ENCODE measurements at regions not wholly inside any gene's neighbourhood (a gene's known extent, or its start where the extent isn't known, plus 50 kb on each side); places are given as distances from the start of the nearest gene placed in this dataset.

DNA sequence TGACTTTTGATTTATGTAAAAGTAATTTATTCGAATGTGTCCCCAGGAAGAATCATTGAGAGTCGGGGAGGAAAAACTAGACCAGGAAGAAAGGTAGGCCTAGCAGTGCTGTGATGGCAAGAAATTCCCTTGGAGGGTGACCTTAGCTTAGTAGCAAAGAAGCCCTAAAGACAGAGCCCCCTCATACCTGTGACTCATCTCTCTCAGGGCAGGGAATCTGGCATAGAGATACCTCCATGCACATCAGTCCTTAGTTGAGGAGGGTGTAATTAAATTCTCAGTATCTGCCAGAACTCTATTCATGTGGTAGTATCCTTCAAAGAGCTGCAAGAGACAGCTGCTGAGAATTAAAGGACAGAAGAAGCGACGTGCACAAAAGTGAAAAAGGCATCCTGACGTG, 360.3 kb downstream of the FBXO15 start:
- DNase-seq = no peak

DNA sequence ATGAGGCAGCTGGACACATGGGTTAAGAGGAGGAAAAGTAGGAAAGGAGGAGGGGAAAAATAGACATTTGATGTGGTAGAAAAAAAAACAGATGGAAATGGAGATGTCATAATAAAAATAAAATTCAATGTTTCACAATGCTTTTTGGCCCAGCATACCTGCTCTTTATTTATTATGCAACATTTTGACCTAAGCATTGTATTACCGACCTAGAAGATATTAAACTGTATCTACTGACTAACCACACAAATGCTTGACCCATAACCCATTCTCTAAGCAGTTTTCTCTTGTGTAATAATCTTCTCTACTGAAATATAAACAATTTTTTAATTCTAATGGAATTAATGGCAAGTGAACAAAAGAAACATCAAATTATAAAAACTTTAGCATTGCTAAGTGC, 362.3 kb downstream of the FBXO15 start:
- no peak for DNase-seq

DNA sequence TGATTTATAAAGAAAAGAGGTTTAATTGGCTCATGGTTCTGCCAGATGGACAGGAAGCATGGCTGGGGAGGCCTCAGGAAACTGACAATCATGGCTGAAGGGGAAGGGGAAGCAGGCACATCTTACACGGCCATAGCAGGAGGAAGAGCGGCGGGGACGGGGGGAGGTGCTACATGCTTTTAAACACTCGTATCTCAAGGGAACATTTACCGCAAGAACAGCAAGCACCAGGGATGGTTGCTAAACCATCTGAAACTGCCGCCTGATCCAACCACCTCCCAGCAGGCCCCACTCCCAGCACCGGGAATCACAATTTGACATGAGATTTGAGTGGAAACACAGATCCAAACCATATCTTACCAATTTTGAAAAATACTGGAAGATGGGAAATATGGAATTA, 362.8 kb downstream of the FBXO15 start:
- DNase-seq = no peak

DNA sequence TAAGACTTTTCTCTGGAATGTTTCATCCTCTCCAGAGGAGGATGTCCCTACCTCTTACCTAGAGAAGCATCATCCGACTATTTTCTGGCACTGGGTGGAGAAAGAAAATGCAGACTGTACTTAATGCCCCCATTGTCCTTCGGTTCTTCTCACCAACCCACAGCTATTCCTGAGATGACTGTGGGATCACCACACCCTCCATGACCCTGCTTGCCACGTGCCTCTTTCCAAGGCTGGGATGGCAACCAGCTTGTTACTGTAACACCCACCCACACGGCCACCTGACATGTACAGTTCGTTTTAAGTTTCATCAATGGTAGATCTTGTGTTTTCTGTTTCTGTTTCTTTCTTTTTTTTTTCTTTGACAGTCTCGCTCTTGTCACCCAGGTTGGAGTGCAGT, 365.2 kb downstream of the FBXO15 start:
- no peak for DNase-seq

DNA sequence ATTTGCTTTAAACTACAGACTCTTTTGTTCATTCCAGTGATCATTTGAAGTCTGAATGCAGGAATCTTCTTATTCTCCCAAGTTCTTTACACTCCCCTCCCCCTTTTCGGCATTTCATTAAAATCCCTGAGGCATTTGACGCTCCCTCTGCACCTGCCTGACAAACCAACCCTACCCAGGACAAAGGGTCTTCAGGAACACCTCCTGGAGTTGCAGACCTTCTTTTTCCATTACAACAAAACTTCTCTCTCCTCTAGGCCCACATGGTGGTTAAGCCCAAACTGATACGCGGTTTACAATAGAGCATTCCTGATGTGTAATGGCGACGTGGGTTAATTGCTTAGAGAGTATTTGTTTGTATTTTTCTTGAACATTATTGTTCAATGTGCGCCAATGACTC, 367.4 kb downstream of the FBXO15 start:
- DNase-seq = no peak

DNA sequence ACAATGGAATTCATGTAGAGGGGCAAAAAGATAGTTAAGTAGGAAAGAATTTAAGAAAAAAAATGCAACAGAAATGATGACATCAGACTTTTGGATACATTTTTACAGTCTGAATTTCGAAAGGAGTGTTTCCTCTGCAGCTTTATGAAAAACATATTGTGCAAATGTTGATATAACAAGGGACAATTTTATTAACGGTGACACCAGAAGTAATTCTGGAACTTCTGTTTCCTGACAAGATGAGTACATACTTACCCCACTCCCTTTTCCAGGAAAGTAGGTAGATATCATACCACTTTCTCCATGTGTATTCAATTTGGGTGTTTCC, 369.6 kb downstream of the FBXO15 start:
- DNase-seq = no peak

DNA sequence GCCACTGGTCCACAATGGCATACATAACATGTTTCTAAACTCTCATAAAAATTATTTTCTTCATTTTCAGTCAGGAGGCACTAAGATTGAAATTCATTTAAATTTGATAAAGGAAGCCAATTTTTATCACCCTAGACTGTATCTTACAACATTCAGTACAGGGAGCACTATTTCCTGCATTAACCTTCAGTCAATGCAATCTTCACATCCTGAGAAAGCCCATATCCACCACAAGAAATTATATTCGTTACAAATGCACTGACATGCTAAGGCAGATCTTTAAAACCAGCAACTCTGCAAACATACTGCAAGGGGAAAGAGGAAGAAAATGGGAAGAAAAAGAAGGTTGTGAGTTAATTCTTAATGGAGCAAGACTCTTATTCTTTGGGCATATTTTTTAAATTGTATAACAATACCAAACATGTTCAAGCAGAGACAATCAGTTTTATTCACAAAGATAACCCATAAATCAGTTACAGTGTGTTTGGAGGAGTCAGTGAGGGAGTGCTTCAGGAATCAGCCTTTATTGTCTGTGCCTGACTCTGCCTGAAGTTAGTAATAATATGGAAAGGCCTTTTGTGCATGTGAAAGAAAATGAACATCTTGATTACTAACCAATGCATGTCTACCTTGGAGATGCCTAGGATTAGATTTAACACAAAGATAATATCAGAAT, 370.1 kb downstream of the FBXO15 start:
- DNase-seq = no peak

DNA sequence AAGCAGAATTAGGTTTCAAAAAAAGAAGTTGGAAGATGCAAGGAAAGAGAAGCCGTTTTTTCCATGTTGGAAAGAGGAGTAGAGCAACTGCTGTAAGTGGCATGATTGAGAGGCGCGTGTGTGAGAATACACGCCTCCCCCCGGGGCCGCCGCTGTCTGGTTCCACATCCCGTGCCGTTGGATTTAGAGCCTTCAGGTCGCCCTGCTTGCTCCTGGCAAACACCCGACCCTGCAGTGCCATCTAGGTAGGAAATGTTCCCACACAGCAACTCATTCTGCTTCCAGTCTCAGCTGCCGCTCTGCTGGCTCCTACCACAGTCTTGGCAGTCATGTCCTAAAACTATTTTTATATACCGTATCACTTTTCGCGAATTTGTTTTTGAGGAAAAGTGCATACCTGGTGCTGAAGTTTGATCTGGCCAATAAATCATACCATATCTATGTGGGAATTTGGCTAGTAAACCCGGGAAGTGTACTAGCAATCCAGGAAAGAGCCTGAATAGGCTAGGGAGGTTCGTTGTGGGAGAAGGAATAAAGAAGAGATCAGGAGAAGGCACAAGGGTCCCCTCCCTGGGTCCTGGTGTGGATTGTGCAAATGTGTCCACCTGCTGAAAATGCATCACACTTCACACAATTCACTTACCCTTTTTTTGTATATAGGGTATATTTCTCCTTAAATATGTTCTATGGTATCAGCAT, 372.7 kb downstream of the FBXO15 start:
- DNase-seq = peak; percentile 83

DNA sequence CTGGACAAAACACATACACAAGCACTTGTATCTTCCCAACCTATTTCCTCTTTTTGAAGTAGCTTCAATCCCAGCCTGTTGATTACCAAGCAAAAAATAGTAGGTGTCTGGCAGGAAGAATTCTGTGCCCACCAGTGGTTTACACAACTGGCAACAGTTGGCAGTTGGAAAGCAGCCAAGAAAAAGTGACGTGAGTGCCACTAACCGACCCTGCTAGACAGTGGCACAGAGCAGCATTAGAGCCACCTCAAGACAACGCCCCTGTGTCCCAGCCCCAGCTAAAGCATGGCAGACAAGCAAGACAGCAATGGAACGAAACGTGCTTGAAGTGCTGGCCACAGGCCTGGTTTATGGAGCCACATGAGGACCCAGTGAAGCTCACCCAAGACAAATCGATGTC, 379.6 kb downstream of the FBXO15 start:
- DNase-seq = no peak

DNA sequence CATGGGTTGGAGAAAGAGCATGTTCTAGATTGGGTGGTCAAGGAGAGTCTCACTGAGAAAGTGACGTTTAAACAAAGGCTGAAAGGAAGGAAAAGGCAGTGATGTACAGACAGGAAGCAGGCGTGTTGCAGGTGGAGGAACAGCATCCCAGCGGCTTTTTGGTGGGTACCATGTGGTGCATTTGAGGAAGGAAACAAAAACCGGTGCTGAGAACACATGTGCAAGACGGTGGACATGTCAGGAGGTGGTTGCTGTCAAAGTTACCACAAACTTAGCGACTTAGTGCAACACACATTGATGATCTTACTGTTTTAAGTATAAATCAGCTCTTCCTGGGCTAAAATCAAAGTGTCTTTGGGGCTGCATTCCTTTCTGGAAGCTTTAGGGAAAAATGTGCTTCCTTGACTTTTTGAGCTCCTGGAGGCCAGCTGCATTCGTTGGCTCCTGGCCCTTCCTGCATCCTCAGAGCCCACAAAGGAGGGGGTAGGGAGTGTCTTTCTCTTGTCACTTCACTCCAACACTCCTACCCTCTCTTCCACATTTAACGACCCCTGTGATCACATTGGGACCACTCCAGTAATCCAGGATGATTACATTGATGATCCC, 380.6 kb downstream of the FBXO15 start:
- DNase-seq = no peak

DNA sequence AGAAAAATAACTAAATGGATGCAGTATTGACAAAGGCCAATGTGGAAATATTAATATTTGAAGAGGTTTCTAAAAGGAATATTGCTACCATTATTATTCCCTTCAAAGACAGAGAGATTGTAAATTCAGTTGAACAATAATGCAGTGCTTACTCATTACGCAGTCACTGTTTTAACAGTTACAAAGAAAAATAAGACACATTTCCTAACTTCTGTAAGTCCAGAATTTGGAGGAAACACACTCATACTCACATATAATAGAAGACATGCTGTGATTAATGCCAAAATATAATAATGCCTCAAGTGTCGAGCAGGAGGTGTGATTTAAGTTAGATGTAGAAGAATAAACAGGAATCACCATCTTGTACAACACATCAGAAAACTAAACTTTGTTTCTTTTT, 389.2 kb downstream of the FBXO15 start:
- no peak for DNase-seq

DNA sequence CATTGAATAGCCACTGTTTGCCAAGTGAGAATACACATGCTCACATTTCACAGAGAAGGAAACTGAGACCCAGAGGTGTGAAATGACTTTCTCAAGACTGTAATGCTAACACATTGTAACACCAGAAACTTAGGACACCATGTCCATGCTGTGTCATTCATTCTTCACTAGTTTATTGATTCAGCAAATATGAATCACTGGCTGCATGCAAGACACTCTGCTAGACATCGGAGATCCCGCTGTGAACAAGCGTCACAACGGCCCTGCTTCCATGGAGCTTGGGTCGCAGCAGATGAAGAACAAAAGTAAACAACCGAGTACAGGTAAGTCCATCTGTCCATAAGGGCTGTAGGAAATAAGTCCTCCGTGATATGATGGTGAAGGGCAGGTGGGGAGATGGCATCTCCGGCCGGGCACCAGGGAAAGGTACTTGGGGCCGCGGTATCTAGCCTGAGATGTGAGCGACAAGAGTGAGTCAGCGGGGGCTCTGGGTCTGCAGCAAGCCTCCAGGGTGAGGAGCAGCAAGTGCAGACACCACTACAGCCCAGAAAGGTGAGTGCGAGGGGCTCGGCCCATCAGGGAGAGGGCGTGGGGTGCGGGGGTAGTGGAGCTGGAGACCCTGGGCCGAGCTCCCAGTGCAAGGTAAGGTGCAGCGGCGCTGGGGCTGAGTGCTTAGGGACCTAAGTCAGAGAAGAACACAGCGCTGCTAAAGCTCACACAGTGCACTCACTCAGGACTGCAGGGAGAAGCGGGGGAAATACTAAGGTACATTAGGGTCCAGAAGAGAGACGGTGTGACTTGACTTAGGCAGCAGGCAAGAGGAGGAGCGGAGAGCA, 391.2 kb downstream of the FBXO15 start:
- DNase-seq = no peak

DNA sequence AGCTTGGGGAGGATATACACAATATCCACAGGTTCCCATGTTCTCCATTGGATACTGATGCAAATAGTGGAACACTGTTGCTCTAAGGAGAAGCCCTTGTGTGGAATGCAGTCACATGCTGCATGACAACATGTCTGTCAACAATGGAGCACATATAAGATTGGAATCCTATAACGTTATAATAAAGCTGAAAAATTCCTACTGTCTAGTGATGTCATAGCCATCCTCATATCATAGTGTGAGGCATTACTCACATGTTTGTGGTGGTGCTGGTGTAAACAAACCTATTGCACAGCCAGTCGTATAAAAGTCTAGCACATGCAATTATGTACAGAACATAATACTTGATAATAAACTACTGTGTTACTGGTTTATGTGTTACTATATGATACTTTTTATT, 394.7 kb downstream of the FBXO15 start:
- no peak for DNase-seq

DNA sequence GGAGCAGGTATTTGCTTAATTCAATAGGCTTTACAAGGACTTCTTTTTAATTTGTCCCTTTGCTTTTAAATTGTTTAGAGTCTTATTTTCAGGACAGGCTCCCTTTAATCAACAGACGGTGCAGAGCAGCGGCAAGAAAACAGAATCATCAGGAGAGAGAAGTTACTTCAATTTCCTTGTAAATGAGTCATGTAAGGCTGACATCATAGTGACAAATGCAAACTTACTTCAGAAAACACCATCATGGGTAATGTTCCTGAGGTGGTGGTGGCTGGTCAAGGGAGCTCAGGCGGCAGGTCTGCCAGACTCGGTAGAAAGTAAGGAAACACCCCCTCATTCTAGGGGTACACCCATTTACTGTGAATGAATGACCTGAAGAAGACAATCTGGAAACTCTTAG, 395.1 kb downstream of the FBXO15 start:
- DNase-seq = no peak

DNA sequence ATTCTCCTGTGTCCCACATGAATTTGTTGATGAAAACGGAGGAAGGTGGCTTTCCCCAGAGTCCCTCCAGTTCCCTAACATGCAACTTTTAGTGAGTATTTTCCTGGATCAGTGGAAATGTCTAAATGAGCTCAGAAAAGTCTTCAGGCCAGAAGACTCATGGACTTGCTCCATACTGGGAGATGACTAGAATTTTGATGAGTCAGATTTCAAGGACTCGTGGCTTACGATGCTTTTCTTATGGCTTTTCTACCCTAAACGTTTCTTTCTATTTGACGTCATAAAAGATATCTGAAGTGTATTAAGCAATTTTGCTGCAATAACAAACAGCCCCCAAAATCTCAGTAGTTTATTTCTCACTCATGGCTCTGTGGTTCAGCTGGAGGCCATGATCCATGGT, 397.6 kb downstream of the FBXO15 start:
- DNase-seq = no peak

DNA sequence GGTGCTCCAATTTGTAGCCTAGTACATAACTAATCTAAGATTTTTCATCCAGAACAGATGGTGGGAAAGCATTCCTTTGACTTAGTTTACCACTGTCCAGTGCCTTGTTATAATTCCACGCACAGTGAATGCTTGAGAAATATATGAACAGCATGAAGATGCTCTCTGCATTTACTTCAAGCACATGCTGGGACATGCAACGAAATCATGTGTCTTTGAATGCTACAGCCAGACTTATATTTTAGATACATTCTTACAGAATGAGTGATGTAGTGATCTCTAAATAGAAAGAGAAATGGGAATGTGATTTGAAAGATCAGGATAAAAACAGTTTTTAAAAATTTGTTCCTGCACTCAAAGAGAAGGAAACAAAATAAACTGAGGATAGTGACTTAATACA, 398.3 kb downstream of the FBXO15 start:
- DNase-seq = no peak

DNA sequence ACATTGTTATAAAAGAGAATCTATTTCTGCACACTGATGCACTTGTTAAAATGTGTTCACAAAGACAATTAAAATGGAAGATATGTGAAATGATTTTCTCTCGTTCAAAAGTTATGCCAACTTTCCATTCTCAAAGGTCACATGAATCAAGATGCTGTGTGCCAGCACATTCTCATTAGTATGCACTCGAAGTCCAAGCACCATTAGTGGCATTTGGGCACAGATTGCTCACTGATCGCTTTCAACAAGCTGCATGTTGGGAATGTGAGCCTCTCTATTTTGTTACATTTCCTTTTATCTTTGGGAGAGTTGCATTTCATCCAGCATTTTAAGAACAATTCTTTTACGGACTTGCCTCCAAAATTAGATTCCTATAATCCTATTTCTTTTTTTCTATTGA, 398.9 kb downstream of the FBXO15 start:
- no peak for DNase-seq

DNA sequence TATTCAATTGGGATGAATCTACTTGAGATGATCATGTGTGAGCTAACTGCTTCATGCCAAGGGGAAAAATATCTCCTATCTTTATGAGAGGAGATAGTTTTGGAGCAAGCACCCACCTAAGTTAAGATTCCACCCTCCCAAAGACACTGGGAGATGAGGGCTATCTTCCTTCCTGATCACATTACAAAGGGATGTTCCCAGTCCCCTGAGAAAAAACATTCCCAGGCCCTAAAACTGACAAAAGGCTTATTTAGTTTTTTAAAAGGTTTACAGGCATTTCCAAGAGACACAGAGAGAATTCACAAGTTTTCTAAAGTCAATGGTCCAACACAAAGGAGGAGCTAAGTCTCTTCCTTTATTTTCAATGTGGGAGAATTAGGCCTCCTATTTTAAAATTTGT, 401.5 kb downstream of the FBXO15 start:
- no peak for DNase-seq

DNA sequence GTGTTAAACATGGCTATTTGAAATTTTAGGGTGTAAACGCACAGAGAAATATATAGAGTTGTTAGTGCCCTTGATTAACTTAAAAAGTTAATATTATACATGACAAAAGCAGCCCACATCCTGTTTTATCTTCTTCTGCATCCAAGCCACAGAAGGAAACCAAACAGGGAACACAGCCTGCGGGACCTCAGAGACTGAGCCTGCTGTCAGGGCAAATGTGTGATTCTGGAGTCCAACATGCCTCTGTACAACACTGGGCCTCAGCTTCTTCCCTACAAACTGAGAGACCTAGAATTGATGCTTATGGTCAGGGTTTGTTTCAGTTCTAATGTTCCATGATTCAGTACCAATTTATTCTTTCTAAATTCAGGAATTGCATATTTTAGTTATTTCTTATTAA, 404.7 kb downstream of the FBXO15 start:
- no peak for DNase-seq

DNA sequence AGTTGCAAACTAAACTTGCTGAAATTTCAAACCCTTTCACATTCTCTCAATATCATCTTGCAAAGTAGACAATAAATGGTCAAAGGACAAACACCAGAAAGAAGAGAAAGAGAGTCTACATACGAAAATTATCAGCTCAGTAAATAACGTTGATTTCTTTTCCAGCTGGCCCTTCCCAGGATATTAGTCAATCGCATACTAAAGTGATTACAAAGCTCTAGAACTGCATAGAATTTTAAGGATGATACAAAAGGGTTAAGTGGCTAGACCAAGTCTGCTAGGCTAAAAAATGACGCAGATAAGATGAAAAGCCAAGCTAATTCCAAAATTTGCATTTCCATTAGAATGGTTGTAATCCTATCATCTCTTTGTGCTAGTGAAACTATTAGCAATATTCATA, 405.7 kb downstream of the FBXO15 start:
- DNase-seq = no peak

DNA sequence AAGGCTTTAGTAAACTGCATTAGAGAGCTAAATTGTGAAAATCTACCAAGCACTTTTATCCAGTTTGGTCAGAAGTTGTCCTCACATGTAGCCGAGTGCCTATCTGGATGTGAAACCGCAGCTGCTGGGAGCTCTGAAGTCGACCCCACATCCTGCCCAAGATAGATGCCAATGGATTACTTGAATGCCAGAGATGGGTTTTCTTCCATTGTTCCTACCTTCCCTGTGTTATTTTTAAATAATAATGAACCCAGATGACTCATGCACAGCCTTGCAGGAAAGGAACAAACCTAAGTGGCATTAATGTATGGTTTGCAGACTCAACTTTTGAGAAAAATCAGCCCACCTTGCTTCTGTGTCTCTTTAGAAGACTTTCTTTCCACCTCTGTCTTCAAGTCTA, 408.5 kb downstream of the FBXO15 start:
- DNase-seq = no peak

DNA sequence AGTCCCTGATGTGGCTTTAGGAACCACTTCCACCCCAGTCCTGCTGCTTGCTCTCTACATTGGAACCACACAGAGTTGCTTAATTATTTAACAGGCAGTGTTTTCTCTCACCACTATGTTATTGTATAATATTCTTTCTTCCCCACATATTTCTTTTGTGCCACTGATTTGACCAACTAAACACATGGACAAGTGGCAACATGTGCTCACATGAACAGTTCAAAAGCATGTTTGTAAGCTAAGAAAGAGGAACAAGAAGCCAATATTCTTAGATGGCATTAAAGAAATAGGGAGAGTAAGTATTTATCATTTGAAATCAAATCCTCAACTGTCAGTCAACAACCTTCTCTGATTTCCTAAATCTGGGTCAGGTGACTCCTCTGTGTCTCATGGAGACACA, 409.6 kb downstream of the FBXO15 start:
- no peak for DNase-seq

DNA sequence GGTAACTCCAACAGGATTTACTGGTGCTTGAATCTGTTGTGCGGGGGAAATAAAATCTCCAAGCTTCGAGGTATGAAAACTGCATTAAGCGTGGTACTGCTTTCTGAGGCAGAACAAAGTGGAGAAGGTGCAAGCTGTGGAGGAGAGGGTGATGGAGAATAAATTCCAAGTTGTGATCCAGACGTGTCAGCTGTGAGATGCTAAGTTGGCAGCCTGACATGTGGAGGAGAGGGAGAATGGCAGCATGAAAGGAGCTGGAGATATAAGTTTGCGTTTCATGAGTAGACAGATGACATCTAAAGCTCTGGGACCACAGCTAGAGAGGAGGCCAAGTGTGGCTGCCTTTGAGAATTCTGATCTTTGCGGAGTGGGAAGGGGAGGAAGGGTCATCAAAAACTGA, 411.8 kb downstream of the FBXO15 start:
- no peak for DNase-seq

Data from renal pelvis (tissue), 1 donor.